GM19240 (cell line): ENCODE measurements at regions not wholly inside any gene's neighbourhood (a gene's known extent, or its start where the extent isn't known, plus 50 kb on each side); places are given as distances from the start of the nearest gene placed in this dataset.
"Not testable (repeated sequence)": the region's sequence is repeated elsewhere in the genome, so short reads cannot be mapped to it uniquely, and the experiment has no call there.

ENCODE experiments used
- DNase-seq: peaks from one replicate; pipeline ENCODE4 v3.0.0; 2011; ENCODE audit warnings: low spot score; ENCODE audit not compliant: insufficient read length

DNA sequence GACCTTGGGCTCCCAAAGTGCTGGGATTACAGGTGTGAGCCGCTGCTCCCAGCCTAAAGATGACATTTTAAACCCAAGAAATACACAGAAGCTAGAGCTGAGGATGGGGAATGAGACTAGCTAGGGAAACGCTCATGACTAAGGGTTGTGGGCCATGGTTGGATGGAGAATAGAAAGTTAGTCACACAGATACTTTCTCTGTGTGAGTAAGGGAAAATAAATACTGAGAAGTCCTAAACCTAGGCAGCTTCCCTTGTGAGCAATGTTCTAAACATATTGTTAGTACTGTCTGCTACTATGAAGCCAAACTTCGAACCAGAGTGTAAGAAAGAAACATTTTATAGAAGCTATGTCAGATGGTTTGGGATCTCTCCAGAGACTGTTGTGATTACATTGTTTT is 304.8 kb upstream of the STAC start:
- no peak for DNase-seq

DNA sequence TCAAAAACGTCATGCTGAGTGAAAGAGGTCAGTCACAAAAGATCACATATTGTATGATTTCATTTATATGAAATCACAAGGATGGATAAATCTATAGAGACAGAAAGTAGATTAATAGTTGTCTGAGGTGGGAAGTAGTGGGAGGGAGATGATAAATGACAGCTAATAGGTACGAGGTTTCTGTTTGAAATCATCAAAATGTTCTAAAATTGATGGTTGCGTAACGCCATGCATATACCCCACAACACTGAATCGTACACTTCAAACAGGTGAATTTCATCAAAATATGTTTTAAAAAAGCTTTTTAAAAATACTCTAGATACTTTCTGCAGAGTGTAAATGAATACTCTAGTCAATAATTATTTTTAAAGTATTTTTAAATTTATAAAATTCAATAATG is 303.0 kb upstream of the STAC start:
- no peak for DNase-seq

DNA sequence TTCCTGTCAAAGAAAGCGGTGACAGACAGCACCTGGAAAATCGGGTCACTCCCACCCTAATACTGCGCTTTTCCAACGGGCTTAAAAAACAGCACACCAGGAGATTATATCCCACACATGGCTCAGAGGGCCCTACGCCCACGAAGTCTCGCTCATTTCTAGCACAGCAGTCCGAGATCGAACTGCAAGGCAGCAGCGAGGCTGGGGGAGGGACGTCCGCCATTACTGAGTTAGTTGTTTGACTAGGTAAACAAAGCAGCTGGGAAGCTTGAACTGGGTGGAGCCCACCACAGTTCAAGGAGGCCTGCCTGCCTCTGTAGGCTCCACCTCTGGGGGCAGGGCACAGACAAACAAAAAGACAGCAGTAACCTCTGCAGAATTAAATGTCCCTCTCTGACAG is 297.3 kb upstream of the STAC start:
- DNase-seq = not testable (repeated sequence)

DNA sequence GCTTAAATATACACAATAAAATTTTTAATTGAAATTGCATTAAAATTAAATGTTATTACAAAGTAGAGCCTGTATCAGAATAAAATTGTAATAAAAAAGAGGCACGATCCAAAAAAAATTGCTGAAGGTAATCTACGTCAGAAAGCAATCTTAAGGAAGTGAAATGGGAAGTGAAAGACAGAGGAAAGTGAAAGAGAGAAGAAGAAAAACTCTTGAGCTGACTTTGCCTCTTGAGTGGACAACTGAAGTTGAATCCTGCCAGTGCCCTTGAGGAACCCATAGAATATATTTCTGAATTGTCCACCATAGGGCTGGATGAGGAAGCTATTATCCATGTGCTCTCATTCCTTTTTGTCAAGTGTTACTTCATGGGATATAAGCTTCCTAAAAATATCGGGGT is 285.1 kb upstream of the STAC start:
- no peak for DNase-seq

DNA sequence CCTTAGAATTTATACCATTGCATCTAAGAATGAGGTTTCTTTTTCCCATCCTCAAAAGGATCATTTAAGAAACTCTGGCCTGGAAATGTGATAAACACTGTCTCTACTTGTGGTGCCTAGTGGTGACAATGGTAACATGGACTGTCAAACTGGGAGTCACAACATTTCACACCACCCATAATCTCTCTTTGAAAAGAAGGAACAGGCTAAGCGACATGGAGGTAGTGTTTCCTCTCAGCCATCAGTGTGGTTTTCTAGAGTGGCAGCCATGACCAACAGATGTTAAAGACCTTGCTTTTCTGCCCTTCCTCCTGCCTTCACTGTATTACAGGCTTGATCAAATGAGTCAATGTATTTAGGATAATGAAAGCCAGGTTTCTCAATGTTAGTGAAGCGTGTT is 283.1 kb upstream of the STAC start:
- no peak for DNase-seq

DNA sequence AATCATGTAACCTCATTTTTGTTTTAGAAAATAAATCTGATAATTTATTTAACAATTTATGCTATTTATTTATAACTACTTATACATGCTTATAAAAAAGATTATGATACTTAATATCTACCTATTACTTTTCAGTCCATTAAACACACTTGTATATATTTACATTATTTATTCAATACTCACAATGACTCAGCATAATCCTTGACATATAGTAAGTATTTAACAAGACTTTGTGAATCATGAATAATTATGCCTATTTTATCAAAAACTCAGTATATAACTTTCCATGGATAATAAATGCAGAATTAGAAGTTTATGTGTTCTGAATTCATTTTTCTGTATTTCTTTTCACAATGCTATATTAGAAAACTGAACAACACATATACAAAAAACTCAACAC is 266.0 kb upstream of the STAC start:
- no peak for DNase-seq

DNA sequence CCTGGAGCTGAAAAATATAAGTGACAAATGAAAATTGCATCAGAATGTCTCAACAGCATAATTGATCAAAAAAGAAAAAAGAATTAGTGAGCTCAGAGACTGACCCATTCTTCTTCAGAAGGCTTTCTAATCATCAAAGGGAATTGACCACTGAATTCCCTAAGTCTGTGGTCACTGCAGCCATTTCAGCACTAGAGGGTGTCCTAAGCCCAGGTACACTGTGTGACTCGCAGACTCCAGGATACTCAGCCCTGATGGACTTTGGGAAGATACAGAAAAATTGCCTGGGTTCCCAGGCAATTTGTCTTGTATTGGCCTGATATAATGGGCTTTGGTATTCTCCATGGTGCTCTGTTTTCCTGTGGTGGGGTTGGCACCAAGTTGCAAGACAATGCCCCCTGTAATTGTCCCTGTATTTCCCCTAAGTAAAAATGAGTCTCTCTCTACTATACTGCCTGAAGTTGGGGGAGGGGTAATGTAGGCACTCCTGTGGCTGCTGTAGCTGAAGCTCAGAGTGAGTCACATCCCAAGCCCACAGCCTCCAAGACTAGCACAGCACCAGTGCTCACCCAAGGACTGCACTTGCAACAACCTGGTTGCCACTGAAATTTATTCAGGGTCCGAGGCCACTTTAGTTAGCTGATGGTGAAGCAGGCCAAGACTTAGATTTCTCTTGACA is 256.0 kb upstream of the STAC start:
- no peak for DNase-seq

DNA sequence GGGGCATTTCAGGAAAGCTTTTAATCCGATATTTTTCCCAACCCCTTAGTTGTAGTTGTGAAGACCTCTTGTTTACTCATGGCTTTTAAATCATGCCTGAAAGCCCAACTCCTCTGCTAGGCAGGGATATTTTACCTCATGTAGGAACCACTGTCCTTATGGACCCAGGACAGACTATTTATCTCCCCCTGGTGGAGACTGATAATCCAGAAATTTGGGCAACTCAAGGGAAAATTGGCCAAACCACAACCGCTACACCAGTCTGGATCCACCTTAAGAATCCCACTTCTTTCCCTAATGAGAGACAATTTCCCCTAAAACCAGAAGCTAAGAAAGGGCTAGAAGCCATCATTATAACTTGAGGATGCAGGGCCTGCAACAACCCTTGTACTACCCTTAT is 248.1 kb upstream of the STAC start:
- no peak for DNase-seq

DNA sequence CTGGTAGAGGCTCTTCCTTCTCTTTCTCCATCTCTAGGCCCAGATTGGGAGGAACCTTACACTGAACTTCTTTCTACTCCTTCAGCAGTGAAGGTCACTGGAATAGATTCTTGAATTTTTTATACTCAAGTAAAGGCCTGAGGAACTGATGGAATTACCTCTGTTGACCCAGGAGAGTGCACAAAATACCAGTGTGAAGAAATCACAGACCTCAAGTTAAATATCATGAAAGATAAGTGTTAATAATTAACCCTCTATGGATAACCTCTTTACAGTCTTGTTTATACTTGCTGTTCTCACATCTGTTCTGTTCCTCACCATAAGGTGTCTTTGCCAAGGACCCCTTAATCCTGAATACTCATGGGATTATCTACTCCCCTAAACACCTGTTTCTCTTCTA is 244.4 kb upstream of the STAC start:
- no peak for DNase-seq

DNA sequence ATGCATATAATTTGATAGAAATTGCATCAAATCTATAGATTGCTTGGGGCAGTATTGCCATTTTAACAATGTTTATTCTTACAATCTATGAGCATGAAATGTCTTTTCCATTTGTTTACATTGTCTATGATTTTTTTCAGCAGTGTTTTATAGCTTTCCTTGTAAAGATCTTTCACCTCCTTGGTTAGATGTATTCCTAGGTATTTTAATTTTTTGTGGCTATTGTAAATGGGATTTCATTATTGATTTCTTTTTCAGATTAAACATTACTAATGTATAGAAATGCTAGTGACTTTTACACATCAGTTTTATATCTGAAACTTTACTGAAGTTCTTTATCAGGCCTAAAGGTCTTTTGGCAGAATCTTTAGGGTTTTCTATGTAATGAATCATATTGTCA is 237.6 kb upstream of the STAC start:
- DNase-seq = no peak

DNA sequence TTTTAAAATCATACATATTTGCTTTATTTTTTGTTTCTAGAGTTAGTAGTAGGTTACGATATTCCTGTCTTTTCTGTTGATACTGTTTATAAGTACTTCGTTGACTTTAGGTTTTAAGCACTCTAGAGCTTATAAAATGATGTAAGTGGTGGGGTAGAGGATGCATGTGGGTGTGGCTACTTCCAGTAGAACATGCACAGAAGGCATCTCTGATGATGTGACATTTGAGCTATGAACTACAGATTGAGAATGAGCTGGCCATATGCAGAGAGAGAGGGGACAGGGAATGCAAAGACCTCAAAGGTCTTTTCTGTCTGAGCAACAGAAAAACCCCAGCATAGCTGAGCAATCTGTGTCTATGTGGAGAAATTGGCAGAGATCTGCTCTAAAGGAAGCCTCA is 233.9 kb upstream of the STAC start:
- no peak for DNase-seq

DNA sequence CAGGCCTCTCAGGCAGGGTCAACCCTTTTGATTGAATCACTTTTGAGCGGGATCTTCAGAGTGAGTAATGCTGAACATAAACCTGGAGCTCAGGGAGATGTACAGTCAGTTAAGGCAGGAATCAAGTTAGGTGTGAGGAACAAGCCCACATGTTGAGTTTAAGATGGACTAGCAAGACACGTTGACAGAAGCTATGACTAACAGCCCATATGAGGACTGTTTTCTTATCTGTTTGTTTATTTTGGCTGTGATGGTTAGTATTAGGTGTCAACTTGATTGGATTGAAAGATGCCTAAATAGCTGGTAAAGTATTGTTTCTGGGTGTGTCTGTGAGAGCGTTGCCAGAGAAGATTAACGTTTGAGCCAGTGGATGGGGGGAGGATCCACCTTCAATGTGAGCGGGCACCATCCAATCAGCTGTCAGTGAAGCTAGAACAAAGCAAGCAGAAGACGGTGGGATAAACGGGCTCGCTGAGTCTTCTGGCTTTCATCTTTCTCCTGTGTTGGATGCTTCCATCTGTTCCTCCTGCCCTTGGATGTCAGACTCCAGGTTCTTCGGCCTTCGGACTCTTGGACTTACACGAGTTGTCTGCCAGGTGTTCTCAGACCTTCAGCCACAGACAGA is 232.3 kb upstream of the STAC start:
- DNase-seq = no peak

DNA sequence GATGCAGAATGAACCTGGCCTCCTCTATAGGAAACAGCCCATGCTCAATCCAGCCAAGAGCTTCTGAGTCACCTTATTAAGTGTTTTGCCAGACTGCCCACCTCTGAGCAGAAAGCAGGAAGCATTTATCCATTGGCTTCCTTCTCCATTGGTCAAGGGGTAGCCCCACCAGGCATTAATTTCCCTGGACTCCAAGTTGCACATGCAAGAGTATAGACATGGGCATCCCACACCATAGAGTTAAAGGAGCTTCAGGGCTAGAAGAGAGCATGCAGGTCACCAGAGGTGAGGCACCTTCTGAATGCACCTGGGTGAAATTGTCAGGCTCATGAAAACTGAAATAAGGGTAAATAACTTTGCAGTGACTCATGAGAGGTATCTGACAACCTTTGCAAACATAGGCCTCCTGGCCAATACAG is 230.8 kb upstream of the STAC start:
- DNase-seq = no peak

DNA sequence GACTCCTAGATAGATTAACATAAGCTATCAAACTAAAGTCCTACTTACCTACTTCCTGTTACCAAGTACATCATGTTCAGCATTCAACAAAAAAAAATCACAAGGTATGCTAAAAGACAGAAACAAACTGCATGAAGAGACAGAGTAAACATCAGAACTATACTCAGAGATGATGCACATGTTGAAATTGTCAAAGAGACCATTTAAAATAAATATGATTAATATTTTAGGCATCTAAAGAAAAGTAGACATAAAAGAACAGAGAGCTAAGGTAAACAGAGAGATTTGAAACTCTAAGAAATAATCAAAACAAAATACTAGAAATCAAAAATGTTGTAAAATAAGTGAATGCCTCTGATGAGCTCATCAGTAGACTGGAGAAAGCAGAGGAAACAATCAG is 224.8 kb upstream of the STAC start:
- no peak for DNase-seq

DNA sequence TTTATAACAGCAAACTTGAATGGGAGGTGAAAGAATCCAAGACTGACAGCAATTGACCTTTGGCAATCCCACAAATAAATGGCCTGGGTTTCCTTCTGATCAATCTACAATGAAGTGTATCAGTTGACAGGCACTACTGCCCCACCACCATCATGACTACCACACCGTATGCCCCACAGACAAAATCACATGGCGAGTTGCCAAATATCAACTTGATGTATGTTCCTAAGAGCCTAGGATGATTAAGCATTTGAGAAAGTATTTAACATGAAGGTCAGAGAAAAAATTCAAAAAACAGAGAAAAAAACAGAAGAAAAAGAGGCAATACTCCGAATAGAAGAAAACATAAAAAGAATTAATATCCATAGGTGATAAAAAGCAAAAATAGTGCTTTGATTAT is 215.9 kb upstream of the STAC start:
- no peak for DNase-seq

DNA sequence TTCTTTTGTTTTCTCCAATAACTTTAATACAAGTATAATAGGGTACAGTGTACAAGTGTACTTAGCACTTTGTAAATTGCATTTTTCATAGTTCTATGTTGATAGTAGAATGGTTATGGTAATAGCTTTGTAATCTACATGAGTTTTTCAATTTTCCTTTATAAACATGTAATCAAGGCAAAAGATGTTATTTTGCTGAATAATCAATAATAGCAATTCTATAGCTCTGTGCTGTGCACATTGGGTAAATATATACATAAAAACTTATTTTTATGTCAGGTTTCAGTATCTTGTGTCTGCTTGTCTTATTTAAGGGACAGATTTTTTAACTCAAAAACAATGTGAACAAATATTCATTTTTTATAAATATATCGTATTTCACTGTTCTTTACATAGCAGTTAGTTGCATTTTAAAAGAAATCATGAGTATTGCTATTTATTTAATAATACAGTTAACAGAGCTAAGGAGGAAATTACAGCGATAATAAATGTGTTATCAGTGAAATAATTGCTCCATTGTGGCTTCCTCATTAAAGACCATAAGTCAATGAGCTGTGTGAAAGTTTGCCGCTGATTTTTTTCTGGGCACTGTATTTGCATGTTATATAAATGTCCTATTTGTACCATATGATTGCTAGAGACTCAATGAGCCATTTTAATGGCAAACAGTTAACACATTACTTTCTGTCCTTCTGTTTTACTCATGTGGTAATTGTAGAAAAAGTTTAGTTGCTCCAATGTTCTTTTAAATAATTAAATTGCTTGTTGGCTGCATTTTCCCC is 214.6 kb upstream of the STAC start:
- DNase-seq = no peak

DNA sequence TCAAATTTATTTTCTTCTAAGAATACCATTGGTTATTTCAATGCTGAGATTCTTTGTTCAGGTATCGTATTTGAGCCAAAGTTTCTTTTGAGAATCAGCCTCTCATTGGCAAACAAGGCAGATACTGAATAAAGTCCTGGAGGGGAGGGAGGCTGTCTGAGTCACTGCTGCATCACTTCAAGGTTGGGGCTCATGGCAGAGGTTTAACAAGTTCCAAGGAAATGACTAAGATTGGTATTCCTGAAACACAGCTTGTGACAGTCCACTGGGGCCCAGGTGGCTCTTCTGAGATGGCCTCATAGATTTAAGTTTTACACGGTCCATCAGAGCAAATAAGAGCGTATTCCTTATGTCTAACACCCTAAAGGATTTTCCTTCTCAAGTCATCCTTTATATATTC is 213.8 kb upstream of the STAC start:
- DNase-seq = no peak

DNA sequence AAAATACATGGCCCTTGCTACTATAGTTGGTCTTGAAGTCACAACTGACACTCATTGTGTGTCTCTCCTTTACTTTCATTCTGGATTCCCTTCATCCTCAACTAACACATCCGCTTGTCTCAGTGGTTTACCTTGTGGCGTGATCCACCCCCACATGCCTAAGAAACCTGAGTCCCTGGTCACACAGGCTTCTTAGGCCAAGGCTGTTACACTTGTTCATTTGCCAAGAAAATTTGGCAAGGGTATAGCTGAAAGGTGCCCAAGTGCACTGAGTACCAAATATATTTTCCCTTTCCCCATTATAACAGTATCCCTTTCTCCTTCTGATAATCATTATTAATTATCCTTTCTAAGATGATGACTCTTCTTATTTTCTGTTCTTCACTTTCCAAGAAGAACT is 207.6 kb upstream of the STAC start:
- DNase-seq = no peak

DNA sequence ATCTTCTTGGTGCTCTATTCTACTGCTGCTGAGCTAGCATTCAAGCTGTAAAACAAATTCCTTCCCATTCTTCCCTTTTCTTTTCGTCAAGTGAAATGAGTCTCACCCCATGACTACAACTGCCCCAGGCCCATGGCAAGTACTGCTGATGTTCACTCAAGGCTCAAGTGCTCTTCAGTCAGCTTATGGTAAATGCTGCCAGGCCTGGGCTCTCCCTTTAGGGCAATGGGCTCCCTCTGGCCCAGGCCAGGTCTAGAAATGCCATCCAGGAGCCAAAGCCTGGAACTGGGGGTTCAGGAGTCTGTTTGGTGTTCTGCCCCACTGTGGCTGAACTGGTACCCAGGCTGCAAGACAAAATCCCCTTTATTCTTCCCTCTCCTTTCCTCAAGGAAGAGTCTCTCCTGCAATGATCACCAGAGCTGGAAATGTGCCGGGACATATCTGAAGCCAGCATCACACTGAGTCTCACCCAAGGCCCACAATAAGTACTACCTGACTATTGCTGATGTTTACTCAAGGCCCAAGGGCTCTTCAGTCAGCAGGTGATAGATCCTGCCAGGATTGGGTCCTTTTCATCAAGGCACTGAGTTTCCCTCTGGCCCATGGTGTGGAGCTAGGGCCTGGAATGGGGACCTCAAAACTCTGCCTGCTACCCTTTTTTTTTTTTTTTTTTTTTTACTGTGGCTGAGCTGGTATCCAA is 205.0 kb upstream of the STAC start:
- no peak for DNase-seq

DNA sequence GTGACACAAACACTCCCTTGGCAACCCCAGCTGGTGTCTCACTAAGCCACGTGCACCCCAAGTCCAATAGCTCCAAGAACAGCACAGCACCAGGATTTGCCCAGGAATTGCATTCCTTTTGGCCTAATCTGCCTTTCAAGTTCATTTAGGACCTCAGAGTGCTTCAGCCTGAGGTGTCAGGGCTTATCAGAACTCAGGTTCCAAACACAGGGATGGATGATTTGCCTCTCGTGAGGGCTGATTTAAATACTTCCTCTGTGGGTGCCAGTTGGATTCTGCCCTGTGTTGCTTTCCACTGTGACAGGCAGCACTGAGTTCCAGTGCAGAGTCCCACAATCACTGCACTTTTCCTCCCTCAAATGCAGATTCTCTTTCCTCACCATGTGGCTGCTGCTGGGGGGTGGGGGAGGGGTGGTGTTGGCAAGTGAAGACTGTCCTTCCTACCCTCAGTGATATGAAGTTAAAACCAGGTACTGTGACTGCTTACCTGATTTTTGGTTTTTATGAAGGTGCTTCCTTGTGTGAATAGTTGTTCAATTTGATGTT is 204.3 kb upstream of the STAC start:
- no peak for DNase-seq

DNA sequence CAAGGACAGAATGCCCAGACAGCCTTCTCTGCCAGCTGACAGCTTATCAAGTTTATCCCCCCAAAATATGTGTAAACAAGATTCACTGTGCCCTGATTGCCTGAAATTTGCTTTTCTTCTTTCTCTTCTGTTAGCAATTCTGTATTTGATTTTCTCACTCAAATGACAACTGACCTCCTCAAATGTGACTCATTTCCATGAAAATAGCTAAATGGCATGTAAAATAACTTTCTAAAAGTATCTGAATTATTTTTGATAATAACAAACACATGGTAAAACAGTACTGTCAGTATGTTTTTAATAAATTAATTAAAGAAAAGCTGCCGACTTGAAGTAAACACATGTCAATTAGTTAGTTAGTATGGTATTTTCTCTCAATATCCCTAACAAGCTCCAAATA is 202.3 kb upstream of the STAC start:
- no peak for DNase-seq

DNA sequence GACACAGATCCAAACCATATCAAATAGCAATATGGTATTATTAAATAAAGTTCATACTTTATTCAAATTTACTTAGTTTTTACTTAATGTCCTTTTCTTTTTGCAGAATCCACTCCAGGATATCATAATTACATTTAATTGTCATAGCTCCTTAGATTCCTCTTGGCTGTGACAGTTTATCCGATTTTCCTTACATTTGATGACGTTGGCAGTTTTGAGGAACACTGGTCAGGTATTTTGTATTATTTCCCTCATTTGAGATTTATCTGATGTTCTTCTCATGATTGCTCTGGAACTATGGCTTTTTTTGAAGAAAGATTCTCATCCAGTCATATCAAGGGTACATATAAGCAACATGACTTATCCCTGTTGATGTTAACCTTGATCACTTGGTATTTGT is 198.3 kb upstream of the STAC start:
- DNase-seq = no peak
